Endothelial cell of umbilical vein (primary cell): ENCODE measurements at regions not wholly inside any gene's neighbourhood (a gene's known extent, or its start where the extent isn't known, plus 50 kb on each side); places are given as distances from the start of the nearest gene placed in this dataset.

Source experiments
- BruUV-seq: library from RNA; stranded (reverse); fragments of 400-500 nt; replicated peaks from 2 replicates; lab custom pipeline; 2021; lab: Mats Ljungman, UMichigan
- CTCF ChIA-PET: fragments of 300-600, 350-600 bp; sonication (Branson Sonifier 250); formaldehyde crosslinking; loops from one replicate; lab custom pipeline; 2021; ENCODE audit warnings: antibody characterized with exemption, inconsistent platforms; lab: Charles Lee
- POLR2A ChIA-PET: fragments of 300-600, 350-600 bp; sonication (Branson Sonifier 250); formaldehyde crosslinking; loops from one replicate; lab custom pipeline; 2021; ENCODE audit warnings: antibody characterized with exemption, inconsistent platforms; lab: Charles Lee
- DNase-seq: peaks from one replicate; pipeline ENCODE4 v3.0.0-alpha.2; 2011; ENCODE audit warnings: low read depth, low spot score
- FAIRE-seq: peaks from 2 replicates; lab custom pipeline; 2011; peaks lifted over from hg19 to GRCh38; lab: Jason Lieb, UNC
- H2AFZ ChIP-seq: 2 replicates; pipeline ENCODE4 v1.6.0; 2012; ENCODE audit warnings: low read depth, low read length, control low read depth, inconsistent platforms
- H3K27ac ChIP-seq: 2 replicates; pipeline ENCODE4 v1.5.1; 2011; ENCODE audit warnings: low read depth, mild to moderate bottlenecking, control low read depth, low read length, moderate library complexity; ENCODE audit not compliant: insufficient read depth
- H3K27me3 ChIP-seq, 2 experiments: 2 replicates each; pipeline versions ENCODE4 v1.6.0 to v1.6.1; 2011; ENCODE audit warnings: low read length in 2 of 2, mixed read lengths in 1 of 2; ENCODE audit not compliant: control insufficient read depth in 2 of 2, insufficient read depth in 2 of 2
- H3K36me3 ChIP-seq, 2 experiments: 2 replicates in 1 of 2; 3 replicates in 1 of 2; pipeline ENCODE4 v1.5.1; 2011; ENCODE audit warnings: low read length in 2 of 2, mild to moderate bottlenecking in 1 of 2, moderate library complexity in 1 of 2; ENCODE audit not compliant: control insufficient read depth in 2 of 2, insufficient read depth in 2 of 2; ENCODE audit errors: extremely low read depth in 1 of 2
- H3K4me1 ChIP-seq: 3 replicates; pipeline ENCODE4 v1.5.1; 2011; ENCODE audit warnings: mild to moderate bottlenecking, low read length; ENCODE audit not compliant: control insufficient read depth, insufficient read depth; ENCODE audit errors: extremely low read depth
- H3K4me2 ChIP-seq: 2 replicates; pipeline ENCODE4 v1.6.1; 2011; ENCODE audit warnings: low read length, control low read depth, mixed read lengths; ENCODE audit not compliant: insufficient read depth
- H3K4me3 ChIP-seq, 3 experiments: fragments of 200-600 bp in 1 of 3; sonication (generic), shearing (Covaris generic) in 1 of 3; replicated peaks in 1 of 3; 2 replicates each; pipeline ENCODE4 v1.5.1; 2011 to 2016; ENCODE audit warnings: control low read depth in 3 of 3, low read length in 3 of 3, mild to moderate bottlenecking in 2 of 3, inconsistent platforms in 1 of 3, low read depth in 1 of 3, moderate library complexity in 1 of 3; ENCODE audit not compliant: insufficient read depth in 1 of 3
- H3K79me2 ChIP-seq: 2 replicates; pipeline ENCODE4 v1.6.0; 2012; ENCODE audit warnings: low read length, inconsistent platforms; ENCODE audit not compliant: control insufficient read depth, insufficient read depth
- H3K9ac ChIP-seq: replicated peaks from 2 replicates; pipeline ENCODE3; 2011; ENCODE audit warnings: low read length, control low read depth; ENCODE audit not compliant: insufficient read depth; ENCODE audit errors: extremely low read depth
- H3K9me1 ChIP-seq: replicated peaks from 3 replicates; pipeline ENCODE4 v1.6.0; 2011; ENCODE audit warnings: mild to moderate bottlenecking, low read length; ENCODE audit not compliant: control insufficient read depth, insufficient read depth; ENCODE audit errors: extremely low read depth
- H3K9me3 ChIP-seq: replicated peaks from 2 replicates; pipeline ENCODE4 v1.5.1; 2012; ENCODE audit warnings: low read length, inconsistent platforms; ENCODE audit not compliant: control insufficient read depth, insufficient read depth
- H4K20me1 ChIP-seq: replicated peaks from 2 replicates; pipeline ENCODE3; 2011; ENCODE audit warnings: mild to moderate bottlenecking, low read length; ENCODE audit not compliant: control insufficient read depth, insufficient read depth; ENCODE audit errors: extremely low read depth
- CTCF ChIP-seq, 2 donors: IDR thresholded peaks; 1 replicate in 1 of 2; 2 replicates in 1 of 2; pipeline ENCODE4 v1.5.1; 2011; ENCODE audit warnings: low read length in 2 of 2, mild to moderate bottlenecking in 2 of 2, moderate library complexity in 2 of 2, control low read depth in 1 of 2, inconsistent platforms in 1 of 2, low read depth in 1 of 2; ENCODE audit not compliant: insufficient read depth in 1 of 2; ENCODE audit errors: extremely low read depth in 1 of 2
- EZH2 ChIP-seq: IDR thresholded peaks from 2 replicates; pipeline ENCODE4 v1.6.1; 2012; ENCODE audit warnings: borderline replicate concordance, low read depth, mild to moderate bottlenecking, moderate library complexity, low read length, inconsistent platforms; ENCODE audit not compliant: severe bottlenecking
- FOS ChIP-seq: IDR thresholded peaks from 2 replicates; pipeline ENCODE4 v1.6.1; 2011; ENCODE audit warnings: mild to moderate bottlenecking, low read length, moderate library complexity, borderline replicate concordance; ENCODE audit not compliant: insufficient read depth
- GATA2 ChIP-seq: IDR thresholded peaks from 2 replicates; pipeline ENCODE4 v1.7.0; 2011; ENCODE audit warnings: low read depth, mild to moderate bottlenecking, moderate library complexity, mixed read lengths, low read length; ENCODE audit not compliant: insufficient read length, insufficient read depth
- MAX ChIP-seq: IDR thresholded peaks from 2 replicates; pipeline ENCODE4 v1.6.1; 2011; ENCODE audit not compliant: insufficient read depth, insufficient read length
- MYC ChIP-seq: IDR thresholded peaks from one replicate; pipeline ENCODE4 v1.6.1; 2011; ENCODE audit warnings: mild to moderate bottlenecking, low read depth, low read length
- POLR2AphosphoS5 ChIP-seq: IDR thresholded peaks from 2 replicates; pipeline ENCODE4 v1.6.1; 2012; ENCODE audit warnings: low read depth, mild to moderate bottlenecking, control low read depth, low read length, moderate library complexity; ENCODE audit not compliant: insufficient read depth
- dilution Hi-C: fragments of 300-500 bp; cut with MboI; formaldehyde crosslinking; loops from one replicate; pipeline ENCODE4 v1.15.0; 2019; ENCODE audit warnings: low sequenced_read_pairs; ENCODE audit not compliant: extremely low pct_ligation_motif_present
- intact Hi-C: fragments of 100-400 bp; cut with micrococcal nuclease; formaldehyde crosslinking; loops from one replicate; pipeline ENCODE4 v1.10.0; 2022

GRCh38 chr5:39709032-39709431 lies 284.3 kb upstream of the DAB2 start:
- TF ChIP-seq EZH2 (no peak), CTCF (IDR thresholded peaks at IDR 0.05; ENCODE audit: extremely low read depth in 1 of 2, insufficient read depth in 1 of 2, low read depth in 1 of 2, low read length in 2 of 2) (no peak)
- Histone ChIP-seq H3K4me1 (no peaks in the 10 kb centered on the region), H3K27me3 (no peaks in the 10 kb centered on the region), H4K20me1 (no peaks in the 10 kb centered on the region), H3K9me1 (no peaks in the 10 kb centered on the region), H2AFZ (no peak overlapping the region), H3K4me2 (no peak overlapping the region), H3K79me2 (no peaks in the 10 kb centered on the region), H3K4me3 (no peak overlapping the region), H3K36me3 (no peaks in the 10 kb centered on the region), H3K27ac (no peak overlapping the region), H3K9me3 (no peaks in the 10 kb centered on the region), H3K9ac (no peak overlapping the region)
- intact Hi-C loops (no loop called here), dilution Hi-C loops (no loop called here)
- ChIA-PET CTCF (interaction anchor here (1.3 kb wide), 1 partner anchor 1007 kb away, joined by 3 read pairs; no protein-coding TSS in a partner anchor), POLR2A (no interaction called here)
- FAIRE-seq (no peak), DNase-seq (no peak)
- BruUV-seq: no TSS peak

GRCh38 chr5:39702928-39703327 lies 278.1 kb upstream of the DAB2 start:
- CTCF ChIA-PET: no interaction called here

More at GRCh38 chr5:39702928-39703327, 278.1 kb upstream of the DAB2 start:
- Histone ChIP-seq H3K36me3 (no peaks in the 10 kb centered on the region), H4K20me1 (no peaks in the 10 kb centered on the region), H3K27me3 (no peaks in the 10 kb centered on the region), H3K9ac (no peak overlapping the region), H3K4me3 (no peak overlapping the region), H3K27ac (no peak overlapping the region), H3K4me1 (no peaks in the 10 kb centered on the region), H3K9me3 (no peaks in the 10 kb centered on the region), H2AFZ (no peak overlapping the region), H3K4me2 (no peak overlapping the region), H3K79me2 (no peaks in the 10 kb centered on the region), H3K9me1 (no peaks in the 10 kb centered on the region)
- DNase-seq: no peak
- POLR2A ChIA-PET: no interaction called here
- no peak for FAIRE-seq
- intact Hi-C loops (no loop called here), dilution Hi-C loops (no loop called here)
- TF ChIP-seq FOS: no peak
- no peak for TF ChIP-seq GATA2
- no peak for TF ChIP-seq MYC
- no peak for TF ChIP-seq MAX
- TF ChIP-seq POLR2AphosphoS5: no peak
- no TSS peak for BruUV-seq
